Progenitor cell of endocrine pancreas (in vitro differentiated cells): ENCODE measurements at regions not wholly inside any gene's neighbourhood (a gene's known extent, or its start where the extent isn't known, plus 50 kb on each side); places are given as distances from the start of the nearest gene placed in this dataset.

Experiments used
- DNase-seq: peaks from one replicate; pipeline ENCODE4 v3.0.0; 2021; ENCODE audit warnings: low spot score; ENCODE audit not compliant: unreplicated experiment
- H3K27ac Mint-ChIP-seq: 2 replicates; pipeline ENCODE4 v1.8.0; 2021; ENCODE audit warnings: mild to moderate bottlenecking, moderate library complexity, mixed read lengths
- H3K27me3 Mint-ChIP-seq: 2 replicates; pipeline ENCODE4 v1.8.0; 2021; ENCODE audit warnings: mixed read lengths
- H3K36me3 Mint-ChIP-seq: 2 replicates; pipeline ENCODE4 v1.8.0; 2022; ENCODE audit warnings: mixed read lengths; ENCODE audit not compliant: insufficient read depth
- H3K4me1 Mint-ChIP-seq: 2 replicates; pipeline ENCODE4 v1.8.0; 2021; ENCODE audit warnings: low read depth, mixed read lengths
- H3K4me3 Mint-ChIP-seq: 2 replicates; pipeline ENCODE4 v1.8.0; 2021; ENCODE audit warnings: low read depth, mild to moderate bottlenecking, moderate library complexity, mixed read lengths
- H3K9me3 Mint-ChIP-seq: 2 replicates; pipeline ENCODE4 v1.8.0; 2021; ENCODE audit warnings: low read depth, mixed read lengths
- CTCF ChIP-seq: fragments of 200-600 bp; sonication (generic); IDR thresholded peaks from one replicate; pipeline ENCODE4 v1.5.0; 2021; ENCODE audit warnings: antibody characterized with exemption, mild to moderate bottlenecking; ENCODE audit not compliant: unreplicated experiment

DNA sequence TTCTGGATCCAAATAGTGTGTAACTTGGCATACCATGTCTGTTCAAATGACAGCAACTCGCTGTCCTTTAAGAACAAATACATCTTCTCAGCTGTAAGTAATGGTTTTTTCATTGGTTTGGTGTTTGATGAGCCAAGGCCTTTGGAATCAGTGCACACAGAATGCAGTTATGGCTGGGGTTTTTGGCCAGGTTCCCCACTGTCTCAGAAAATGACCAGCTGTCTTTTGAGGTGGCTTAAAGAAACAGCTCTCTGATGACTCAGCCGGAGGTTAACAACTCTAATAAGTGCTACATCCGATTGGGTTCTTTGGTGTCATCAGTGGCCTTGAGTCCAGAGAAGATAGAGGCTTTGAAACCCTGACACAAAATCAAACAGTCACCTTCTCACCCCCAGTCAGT is 688.4 kb downstream of the REEP3 start:
- Mint-ChIP-seq H3K27me3 (no peaks in the 10 kb centered on the region), H3K27ac (no peak overlapping the region), H3K36me3 (no peaks in the 10 kb centered on the region), H3K4me1 (no peaks in the 10 kb centered on the region), H3K4me3 (no peak overlapping the region), H3K9me3 (peaks cover 2% of the 10 kb centered on the region)
- no peak for DNase-seq
- no peak for TF ChIP-seq CTCF

DNA sequence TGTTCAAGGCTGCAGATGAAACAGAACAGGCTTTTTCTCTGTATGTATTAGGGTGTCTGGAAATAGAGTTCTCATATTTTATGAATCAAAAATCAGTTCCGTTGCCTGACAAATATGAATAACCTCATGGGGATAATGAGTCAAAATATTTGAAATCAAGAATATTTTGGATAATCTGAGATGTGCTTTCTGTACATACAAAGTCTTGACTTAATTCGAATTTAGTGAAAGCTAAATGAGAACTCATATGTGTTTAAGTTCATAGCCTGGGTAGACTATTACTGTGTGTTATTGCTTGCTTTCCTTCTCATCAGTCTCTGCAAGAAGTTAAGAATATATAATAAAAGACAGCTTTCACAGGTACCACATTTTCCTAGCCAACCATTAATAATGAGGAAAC is 689.0 kb downstream of the REEP3 start:
- Mint-ChIP-seq H3K4me3 (no peak overlapping the region), H3K9me3 (no peaks in the 10 kb centered on the region), H3K4me1 (no peaks in the 10 kb centered on the region)

DNA sequence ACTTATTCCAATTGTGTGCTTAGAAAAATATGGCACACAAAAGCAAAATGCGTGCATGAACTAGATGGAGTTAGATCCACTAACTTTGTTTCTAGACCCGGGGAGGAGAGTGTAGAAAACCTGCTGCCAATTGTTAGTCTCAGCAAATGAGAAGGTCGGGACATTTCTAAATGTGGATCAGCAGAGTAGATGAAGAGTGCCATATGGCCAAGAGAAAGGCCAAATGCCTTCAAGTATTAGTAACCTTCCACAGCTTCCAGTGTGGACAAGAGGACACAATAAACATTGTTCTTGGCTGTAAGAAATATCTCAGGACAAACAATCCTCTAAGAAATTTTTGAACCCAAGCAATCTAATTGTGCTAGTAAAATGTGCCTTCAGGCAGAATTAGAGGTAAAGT is 690.3 kb downstream of the REEP3 start:
- TF ChIP-seq CTCF = no peak
- Mint-ChIP-seq H3K36me3 (no peaks in the 10 kb centered on the region), H3K4me1 (no peaks in the 10 kb centered on the region), H3K27me3 (no peaks in the 10 kb centered on the region), H3K4me3 (no peak overlapping the region), H3K27ac (no peak overlapping the region), H3K9me3 (no peaks in the 10 kb centered on the region)
- DNase-seq = no peak

More for the DNA sequence above, 689.0 kb downstream of the REEP3 start:
- H3K27me3 Mint-ChIP-seq = no peaks in the 10 kb centered on the region
- H3K27ac Mint-ChIP-seq = no peak overlapping the region
- no peaks in the 10 kb centered on the region for H3K36me3 Mint-ChIP-seq
- DNase-seq = no peak
- TF ChIP-seq CTCF = no peak

DNA sequence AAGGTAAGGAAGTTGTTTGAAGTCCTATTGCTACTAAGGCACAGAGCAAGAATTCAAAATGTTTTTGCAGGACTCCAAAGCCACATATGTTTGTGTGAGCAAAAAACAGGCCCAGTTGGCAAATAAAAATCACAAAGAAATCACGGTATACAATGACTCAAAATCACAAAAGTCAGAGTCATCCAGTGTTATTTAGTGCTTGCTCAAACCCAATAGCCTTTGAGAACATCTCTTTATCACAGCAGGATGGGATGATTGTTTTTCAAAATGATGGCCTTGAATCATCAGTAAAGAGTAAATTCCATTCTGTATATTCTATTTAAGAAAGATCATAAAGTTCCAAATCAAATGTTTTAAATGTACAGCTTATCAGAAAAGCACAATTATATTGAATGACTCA is 693.9 kb downstream of the REEP3 start:
- Mint-ChIP-seq H3K36me3 (no peaks in the 10 kb centered on the region), H3K9me3 (no peaks in the 10 kb centered on the region), H3K27me3 (no peaks in the 10 kb centered on the region), H3K4me3 (no peak overlapping the region), H3K4me1 (no peaks in the 10 kb centered on the region), H3K27ac (no peak overlapping the region)
- TF ChIP-seq CTCF = no peak
- no peak for DNase-seq

DNA sequence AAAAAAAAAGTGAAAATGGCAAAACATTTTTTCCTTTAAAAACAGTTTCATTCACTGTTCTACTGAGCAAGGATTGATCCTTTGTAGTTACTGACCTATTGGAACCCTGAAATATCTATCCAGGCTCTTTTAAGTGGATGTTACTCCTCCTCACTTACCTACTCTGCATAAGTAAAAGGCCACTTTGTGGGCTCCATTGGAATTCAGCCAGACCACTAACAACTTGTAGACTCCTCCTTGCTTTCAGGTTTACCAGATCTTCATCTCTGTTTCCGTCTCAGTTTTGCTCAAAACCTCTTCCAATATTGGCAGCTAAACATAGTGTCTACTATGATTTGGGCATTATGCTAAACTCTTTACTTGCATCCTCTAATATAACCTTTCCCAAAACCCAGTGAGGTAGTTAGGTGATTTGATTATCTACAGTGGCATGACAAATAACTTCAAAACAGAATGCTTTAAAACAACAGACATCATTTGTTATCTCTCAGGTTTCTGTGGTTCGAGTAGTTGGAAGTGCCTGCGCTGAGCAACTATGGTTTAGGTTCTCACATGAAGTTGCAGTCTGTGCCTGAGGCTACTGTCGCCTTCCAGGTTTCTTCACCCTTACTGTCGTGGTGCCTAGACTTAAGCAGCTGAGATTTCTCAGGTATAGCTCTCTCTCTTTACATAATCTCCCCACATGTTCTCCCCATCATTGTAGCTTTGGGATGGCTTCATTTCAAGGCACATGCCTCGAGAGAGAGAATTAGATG is 698.2 kb downstream of the REEP3 start:
- no peak overlapping the region for H3K4me3 Mint-ChIP-seq
- no peak for DNase-seq
- peaks cover 2% of the 10 kb centered on the region for H3K36me3 Mint-ChIP-seq
- no peak overlapping the region for H3K27ac Mint-ChIP-seq
- H3K9me3 Mint-ChIP-seq = peaks cover 10% of the 10 kb centered on the region
- H3K4me1 Mint-ChIP-seq = no peaks in the 10 kb centered on the region
- no peak for TF ChIP-seq CTCF
- no peaks in the 10 kb centered on the region for H3K27me3 Mint-ChIP-seq
